ENCODE measurements at regions not wholly inside any gene's neighbourhood (a gene's known extent, or its start where the extent isn't known, plus 50 kb on each side); places are given as distances from the start of the nearest gene placed in this dataset.
"Not testable (repeated sequence)": the region's sequence is repeated elsewhere in the genome, so short reads cannot be mapped to it uniquely, and the experiment has no call there.

DNA sequence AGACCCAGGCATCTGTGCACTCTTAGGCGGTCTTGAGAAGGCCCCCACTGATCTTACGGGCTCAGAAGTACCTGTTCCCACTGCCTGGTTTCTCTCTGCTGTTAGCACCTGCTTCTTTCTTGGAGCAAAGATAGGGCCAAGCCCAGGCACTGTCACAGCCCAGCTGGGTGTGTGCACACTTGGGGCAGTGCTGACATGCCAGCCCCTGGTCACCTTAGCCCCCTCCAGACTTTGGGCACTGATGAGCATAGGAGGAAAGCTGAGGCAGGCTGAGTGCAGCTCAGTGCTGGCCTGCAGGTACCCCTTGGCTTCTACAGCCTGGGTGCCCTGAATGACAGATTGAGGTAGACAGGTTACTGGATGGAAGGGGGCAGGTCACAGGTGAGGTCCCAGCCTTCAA lies 105.7 kb upstream of the AHI1 start:
- ChIA-PET CTCF (interaction anchor here (1.2 kb wide), 1 partner anchor 21 kb away, joined by 3 read pairs; no protein-coding TSS in a partner anchor), POLR2A (no interaction called here)

DNA sequence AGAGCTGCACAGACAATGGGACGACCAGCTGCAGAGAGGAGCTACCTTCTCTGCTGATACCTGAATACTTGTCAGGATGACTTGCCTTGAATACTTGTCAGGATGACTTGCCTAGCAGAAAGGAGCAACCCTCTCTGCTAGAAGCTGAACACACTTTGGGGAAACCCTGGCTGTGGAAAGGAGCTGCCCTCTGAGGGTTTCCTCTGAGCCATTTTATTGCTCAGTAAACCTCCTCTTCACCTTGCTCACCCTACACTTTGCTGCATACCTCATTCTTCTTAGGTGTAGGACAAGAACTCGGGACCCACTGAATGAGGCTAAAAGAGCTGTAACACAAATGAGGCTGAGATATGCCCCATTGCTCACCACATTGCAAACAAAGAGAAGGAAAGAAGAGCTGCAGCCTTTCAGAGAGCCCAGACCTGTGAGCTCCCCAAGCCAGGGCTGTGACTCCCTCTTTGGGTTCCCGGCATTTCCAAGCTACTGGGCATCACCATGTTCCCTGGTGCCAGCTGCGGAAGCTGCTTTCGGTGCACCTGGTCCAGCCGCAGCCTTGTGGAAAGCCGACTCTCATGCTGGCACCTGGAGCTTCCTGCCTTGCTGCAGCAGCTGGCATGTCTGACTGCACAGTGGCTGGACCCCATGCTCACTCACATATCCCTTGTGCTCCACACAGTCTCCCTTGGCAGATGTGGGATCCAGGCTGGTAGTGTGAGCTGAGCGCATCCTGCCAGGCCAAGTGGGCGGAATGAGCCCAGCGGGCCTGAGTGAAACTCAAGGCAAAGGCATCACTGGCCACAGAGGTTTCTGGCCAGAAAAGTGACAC lies 106.7 kb upstream of the AHI1 start:
- ChIA-PET POLR2A (no interaction called here), CTCF (interaction anchor here (1.2 kb wide), 1 partner anchor 20 kb away, joined by 3 read pairs; no protein-coding TSS in a partner anchor)

DNA sequence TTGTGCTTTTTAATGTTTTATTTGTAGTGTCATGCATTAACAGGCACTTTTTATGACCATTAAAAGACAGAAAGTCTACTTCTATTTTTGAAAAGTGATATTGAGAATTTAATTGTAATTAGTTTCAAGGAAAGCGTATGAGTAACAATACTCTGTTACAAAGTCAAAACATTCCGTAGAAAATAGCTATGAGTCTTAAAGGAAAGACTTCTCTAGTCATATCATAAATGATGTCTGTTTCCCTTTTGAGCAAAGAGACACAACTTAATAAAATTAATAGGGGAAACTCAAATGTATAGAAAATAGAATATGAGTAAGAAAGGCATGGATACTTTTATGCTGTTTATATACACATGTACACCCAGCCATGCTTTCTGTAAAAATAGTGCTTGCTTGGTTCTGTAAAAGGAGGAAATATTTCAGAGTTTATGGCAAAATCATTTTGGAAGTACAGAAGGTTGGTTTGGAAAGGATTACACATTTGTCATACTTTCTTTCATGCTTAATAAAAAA lies 107.8 kb upstream of the AHI1 start:
- POLR2A ChIA-PET: no interaction called here
- CTCF ChIA-PET: no interaction called here

DNA sequence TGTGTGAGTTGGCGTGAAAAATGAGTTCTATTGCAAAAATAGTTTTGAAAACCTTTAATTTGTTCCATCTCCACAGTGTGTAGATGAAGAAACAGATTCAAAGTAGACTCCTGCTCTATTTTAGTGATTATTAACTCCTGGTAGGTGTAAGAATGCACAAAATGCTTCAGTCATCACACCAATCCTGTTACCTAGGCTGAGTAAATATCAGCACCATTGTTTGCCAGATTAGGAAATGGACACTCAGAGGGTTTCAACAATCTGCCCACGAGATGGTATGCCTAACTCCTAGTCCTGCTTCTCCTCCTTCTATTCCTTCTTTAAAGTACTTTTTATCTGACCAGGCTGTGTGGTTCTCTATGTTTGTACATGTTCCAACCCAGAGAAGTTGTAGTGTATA lies 108.9 kb upstream of the AHI1 start:
- POLR2A ChIA-PET: no interaction called here
- CTCF ChIA-PET: no interaction called here

DNA sequence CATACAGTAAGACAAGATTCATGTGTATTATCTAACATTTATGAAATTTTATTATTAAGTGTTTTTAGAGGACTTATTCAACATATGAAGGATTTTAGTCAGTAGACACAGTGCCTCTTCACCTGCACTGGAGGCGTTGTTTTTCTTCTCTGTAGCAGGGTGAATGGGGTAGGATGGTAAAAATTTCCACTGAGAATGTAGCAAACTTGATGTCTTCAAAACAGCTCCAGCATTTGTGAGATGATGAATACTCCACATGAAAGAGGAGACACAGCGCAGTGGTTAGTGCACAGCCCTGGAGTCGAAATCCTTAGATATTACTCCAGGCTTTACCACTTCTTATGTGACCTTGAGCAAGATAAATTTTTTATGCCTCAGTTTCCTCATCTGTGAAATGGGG lies 110.5 kb upstream of the AHI1 start:
- CTCF ChIA-PET: no interaction called here
- POLR2A ChIA-PET: no interaction called here

DNA sequence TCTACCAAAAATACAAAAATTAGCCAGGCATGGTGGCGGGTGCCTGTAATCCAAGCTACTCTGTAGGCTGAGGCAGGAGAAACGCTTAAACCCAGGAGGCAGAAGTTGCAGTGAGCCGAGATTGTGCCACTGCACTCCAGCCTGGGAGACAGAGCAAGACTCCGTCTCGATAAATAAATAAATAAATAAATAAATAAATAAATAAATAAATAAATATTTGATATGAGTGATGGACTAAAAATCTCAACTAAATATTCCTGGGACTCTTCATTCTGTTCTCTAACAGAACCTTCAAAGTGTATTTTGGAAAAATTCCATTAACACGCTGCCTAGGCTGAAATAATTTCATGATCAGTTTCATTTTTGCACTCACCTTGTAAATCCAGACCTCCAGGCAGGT lies 112.7 kb upstream of the AHI1 start:
- CTCF ChIA-PET, POLR2A ChIA-PET: not testable (repeated sequence)

DNA sequence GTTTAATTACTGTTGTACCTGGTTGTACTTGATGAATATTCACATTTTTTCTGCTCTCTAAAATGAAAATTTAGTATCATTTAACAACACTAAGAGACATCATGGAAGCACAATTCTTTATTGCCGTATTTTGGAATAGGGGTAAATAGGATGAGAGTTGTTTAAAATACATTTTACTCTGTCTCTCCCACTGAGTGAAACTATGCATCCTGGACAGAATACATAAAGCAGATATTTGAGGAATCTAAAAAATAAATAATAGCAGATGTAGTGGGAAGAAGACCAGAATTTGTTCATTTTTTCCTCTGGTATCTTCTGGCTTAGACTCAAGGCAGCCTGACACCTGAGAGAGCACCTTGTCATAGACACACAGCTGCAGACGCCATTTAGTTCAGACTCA lies 119.1 kb upstream of the AHI1 start:
- CTCF ChIA-PET: no interaction called here
- POLR2A ChIA-PET: no interaction called here

DNA sequence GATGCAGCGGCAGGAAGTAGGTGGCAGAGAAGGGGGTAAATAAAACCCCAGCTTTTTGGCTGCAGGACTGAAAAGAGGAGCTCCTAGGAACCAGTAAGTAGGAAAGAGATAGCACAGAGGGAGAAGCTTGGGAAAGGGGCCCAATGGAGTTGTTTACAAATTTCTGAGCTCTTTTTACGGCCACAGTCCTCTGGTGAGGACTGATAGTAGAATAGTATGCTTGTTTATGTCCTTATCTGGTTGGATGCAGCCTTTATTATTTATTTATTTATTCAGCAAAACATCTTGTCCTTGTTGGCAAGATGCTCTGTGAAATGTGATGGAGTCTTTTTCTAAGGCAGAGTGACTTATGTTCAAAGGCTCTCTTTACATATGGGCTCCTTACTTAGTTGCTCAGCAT lies 119.7 kb upstream of the AHI1 start:
- POLR2A ChIA-PET: no interaction called here
- CTCF ChIA-PET: interaction anchor here (1.4 kb wide), 1 partner anchor 609 kb away, joined by 3 read pairs; no protein-coding TSS in a partner anchor

DNA sequence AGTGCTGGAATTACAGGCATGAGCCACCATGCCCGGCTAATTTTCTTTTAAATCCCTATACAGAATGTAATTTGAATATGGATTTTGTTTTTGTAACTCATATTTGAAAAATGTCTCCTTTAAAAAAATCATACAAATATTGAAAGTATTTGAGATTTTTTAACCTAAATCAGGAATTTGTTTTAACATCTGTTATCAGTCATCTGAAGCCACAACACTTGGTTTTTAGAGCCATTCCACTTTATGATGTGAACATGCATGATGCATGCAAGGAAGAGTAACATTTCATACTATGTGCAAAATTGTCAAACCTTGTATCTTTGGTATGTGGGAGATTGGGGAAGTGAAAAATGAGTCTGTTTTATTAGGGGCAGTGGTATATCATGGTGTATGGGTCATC lies 124.5 kb upstream of the AHI1 start:
- ChIA-PET CTCF (interaction anchor here (0.7 kb wide), 1 partner anchor 137 kb away, joined by 3 read pairs; no protein-coding TSS in a partner anchor), POLR2A (no interaction called here)

DNA sequence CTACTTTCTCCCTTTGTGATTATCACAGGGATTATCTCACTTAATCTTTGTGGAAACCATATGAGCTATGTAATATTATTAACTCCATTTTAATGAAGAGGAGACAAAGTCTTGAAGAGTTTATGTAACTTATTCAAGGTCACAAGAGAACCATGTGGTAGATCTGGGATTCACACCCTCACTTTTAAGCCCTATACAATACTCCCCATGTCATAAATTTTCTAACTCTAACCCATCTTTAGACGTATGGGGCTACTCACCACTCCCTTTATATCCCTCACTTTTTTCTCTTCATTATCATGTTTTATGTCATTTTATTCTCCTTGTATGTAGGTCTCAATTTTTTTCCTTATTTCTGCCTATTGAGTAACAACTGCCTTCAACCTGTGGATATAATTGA lies 126.4 kb upstream of the AHI1 start:
- ChIA-PET POLR2A (interaction anchor here (0.6 to 1.2 kb wide), 4 partner anchors 20 to 442 kb away, joined by 3 to 5 read pairs (median 4); no protein-coding TSS in a partner anchor), CTCF (interaction anchor here (0.5 to 1.6 kb wide), 4 partner anchors 20 to 88 kb away, joined by 3 to 9 read pairs (median 3); no protein-coding TSS in a partner anchor)

DNA sequence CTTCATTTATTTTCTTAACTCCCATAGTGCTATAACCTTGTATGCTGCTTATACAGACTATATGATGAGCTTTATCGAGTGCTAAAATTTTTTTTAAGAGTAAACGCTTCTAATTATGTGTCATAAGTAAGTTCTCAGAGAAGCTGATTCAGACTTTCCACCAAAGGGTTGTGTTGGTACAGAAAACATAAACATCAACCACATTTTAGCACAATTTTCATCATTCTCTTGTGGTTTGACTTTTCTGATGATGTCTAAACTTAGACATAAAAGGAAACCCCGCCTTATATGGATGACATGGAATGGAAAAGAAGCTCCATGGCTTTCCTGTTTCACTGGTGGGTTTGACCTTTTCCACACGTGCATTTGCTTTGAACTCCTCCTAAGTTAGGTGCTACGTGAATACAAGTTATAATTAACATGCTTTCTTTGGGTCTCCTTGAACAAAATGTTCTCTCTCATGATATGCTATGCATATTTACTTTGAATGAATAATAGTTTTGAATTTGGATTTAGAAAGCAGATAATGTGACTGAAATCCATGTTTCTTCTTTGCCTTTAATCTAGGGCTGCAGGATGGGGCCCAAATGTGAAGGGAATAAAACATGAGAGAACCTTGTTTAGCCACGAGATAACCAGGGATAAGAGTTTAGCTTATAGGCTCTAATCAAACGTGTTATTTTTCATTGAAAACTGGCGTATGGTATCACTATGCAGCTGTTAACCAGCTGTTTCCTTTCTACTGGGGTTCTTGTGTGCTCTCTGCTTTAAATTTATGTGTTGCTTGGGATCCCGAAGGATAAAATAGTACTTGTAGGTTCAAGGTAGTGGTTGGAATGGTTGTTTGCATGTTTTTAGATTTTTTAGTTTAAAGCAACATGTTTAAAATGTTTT lies 127.1 kb upstream of the AHI1 start:
- ChIA-PET CTCF (interaction anchor here (0.5 to 1.6 kb wide), 4 partner anchors 21 to 89 kb away, joined by 3 to 9 read pairs (median 3); no protein-coding TSS in a partner anchor), POLR2A (interaction anchor here (0.6 to 1.2 kb wide), 3 partner anchors 48 to 443 kb away, joined by 3 to 4 read pairs (median 3); no protein-coding TSS in a partner anchor)

DNA sequence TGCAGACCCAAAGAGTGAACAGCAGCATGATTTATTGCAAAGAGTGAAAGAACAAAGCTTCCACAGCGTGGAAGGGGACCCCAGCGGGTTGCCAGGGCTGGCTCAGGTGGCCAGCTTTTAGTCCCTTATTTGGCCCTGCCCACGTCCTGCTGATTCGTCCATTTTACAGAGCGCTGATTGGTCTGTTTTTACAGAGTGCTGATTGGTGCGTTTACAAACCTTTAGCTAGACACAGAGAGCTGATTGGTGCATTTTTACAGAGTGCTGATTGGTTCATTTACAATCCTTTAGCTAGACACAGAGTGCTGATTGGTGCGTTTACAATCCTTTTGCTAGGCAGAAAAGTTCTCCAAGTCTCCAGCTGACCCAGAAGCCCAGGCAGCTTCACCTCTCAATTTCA lies 128.5 kb upstream of the AHI1 start:
- POLR2A ChIA-PET, CTCF ChIA-PET: not testable (repeated sequence)

DNA sequence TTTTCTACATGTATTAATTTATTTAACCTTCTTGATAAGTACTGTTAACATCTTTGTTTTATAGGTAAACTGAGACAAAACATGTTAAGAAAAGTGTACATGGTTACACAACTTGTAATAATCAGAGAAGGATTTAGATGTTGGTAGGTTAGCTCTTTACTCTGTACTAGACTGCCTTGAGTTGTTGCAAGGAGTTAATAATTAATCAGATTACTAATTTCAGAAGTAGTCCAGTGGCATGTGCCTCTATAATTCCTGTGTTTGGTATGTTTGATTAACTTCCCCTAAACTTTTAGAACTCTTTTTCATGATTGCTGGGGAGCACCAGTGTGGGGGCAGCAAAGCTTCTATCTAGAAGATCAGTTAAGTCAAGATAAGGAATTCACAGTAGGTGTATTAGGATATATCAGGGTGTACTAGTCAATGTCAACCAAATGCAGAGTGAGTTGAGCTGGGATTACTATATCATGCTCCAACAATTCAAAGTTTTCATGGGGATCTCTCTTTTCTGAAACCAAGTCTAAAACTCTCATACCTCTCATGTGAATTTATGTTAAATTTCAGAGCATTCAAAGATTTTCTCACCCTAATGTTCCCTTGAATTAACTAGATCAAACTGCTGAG lies 129.7 kb upstream of the AHI1 start:
- ChIA-PET POLR2A (no interaction called here), CTCF (no interaction called here)

DNA sequence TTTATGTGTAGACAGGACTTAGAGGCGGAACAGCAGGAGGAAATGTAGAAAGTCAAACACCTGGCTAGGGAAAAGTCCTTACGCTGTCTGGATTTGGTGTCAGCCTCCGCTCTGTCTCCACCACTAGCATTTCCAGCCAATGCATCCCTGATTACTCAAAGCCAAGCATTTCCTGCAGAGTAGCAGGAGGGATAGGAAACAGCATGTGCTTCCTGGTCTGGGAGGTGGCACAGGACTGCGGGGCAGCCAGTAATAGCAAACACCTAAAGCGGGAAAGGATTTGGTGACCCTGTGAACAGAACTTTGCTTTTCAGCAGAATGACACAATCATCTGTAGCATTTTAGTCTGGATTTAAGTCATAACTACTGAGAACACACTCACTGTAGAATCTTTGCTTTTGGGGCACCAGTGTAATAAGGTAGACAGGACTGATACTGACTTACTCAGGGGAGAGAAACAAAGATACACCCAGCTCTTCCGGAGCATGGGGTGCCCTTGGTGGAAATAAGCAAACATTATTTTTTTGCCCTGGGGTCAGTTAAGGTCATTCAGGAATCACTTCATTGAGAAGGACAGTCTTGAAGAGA lies 133.3 kb upstream of the AHI1 start:
- ChIA-PET POLR2A (interaction anchor here (0.6 kb wide), 1 partner anchor 14 kb away, joined by 5 read pairs; no protein-coding TSS in a partner anchor), CTCF (no interaction called here)

DNA sequence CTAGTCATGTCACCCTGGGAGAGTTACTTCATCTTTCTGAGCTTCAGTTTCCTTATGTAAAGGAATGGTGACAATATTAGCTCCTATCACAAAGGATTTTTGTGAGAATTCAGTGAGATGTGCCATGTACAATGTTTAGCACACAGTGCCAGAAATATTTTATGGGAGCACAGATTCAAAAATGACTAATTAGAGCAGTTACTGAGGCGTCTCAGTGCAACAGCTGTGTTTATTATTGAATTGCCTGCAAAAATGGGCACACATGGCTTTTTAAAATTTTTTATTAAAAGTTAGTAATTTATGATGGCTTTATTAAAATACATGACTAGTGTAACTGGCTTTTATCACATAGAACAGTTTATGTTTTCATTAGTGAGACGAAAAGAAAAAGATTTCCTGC lies 134.3 kb upstream of the AHI1 start:
- CTCF ChIA-PET: interaction anchor here (0.8 kb wide), 1 partner anchor 34 kb away, joined by 3 read pairs; no protein-coding TSS in a partner anchor
- POLR2A ChIA-PET: no interaction called here

DNA sequence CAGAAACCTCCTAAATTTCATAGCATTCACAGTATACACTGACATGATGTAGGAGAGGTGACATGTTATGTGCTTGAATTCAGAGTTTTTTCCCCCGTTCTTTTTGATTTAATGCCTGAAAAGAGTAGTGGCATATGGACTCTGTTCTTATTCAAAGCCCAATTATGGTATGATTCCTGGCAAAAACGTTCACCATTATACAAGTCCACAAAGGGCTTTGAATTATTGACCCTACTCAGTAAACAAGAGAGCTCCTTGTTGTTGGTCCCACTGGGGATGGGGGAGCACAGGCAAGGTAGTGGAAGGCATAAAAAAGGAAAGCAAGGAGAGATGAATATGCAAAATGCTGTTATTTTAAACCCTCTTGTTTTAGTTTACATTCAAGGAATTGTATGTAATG lies 136.0 kb upstream of the AHI1 start:
- POLR2A ChIA-PET: no interaction called here
- CTCF ChIA-PET: no interaction called here

DNA sequence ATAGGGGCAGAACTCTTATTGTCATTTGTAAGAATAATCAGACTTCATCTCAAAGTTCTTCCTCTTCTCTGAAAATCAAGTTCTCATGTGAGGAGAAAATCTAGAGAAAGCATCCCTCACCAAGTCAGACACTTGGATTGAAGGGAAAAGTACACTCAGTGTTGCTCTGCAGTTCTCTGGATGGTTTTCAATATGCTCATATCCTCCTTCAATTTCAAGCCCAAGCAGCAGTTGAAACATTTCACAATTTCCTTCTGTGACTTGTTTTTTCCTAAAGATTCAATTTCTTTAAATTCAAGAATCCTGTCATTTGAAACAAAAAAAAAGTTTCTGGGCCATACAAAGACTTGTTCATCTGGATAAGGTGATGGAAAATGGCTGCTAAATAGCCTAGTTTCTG lies 140.2 kb upstream of the AHI1 start:
- POLR2A ChIA-PET: no interaction called here
- CTCF ChIA-PET: no interaction called here

DNA sequence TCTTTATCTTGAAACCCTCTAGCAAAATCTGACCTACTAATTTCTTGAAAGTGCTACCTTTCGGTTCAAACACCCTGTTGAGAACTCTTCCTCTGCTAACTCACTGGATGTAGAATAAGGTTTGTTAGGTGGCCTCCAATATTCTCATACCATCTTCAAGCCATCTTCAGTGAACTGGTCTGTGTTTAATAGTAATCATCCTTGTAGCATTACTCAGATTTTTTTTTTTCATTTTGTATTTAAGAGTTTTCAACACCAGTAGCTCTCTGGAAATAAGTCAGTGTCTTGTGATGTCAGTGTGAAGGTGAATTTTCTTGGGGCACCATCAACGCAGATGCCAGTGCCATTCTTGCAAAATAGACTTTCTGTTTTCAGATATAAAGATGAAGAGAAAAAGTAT lies 140.6 kb upstream of the AHI1 start:
- ChIA-PET POLR2A (no interaction called here), CTCF (no interaction called here)

DNA sequence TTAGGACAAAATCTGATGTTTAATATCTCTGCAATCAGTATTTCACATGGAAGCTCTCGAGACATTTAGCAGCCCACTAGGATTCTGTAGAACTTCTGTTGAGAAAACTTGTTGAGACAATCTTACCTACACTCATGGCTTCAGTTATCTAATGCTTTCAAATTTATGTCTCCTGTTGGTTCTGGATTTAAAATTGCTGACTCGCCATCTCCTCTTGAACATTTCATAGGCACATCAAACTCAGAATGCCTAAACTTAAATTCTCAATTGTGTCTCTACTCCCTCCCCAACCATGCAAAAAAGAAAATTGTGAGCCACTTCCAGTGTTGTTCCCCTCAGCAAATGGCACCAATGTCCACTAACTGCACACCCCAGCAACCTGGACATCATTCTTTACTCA lies 142.5 kb upstream of the AHI1 start:
- POLR2A ChIA-PET: no interaction called here
- CTCF ChIA-PET: no interaction called here

Data from activated CD8-positive, alpha-beta memory T cell treated with anti-CD3 and anti-CD28 coated beads for 36 hours (primary cell).